ENCODE measurements at regions not wholly inside any gene's neighbourhood (a gene's known extent, or its start where the extent isn't known, plus 50 kb on each side); places are given as distances from the start of the nearest gene placed in this dataset.
"Not testable (repeated sequence)": the region's sequence is repeated elsewhere in the genome, so short reads cannot be mapped to it uniquely, and the experiment has no call there.

DNA sequence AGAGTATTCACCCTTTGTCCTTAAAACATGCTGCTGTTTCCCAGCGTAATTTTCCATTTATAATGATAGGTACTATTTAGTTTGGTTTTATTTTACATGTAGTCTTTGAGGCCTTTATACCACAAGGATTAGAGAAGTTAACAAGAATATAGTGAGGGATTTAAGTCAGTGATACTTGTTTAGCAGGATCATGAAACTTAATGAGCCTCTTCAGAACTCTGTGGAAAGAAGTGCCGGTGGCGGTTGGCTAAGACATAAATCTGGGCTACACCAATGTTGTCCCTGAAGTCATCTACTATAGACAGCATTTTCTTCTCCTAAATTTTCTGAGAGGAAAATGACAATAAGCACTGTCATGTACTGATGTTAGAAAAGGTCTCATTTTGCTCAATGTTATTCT is 1226.0 kb upstream of the SEL1L start:
- DNase-seq = no peak

DNA sequence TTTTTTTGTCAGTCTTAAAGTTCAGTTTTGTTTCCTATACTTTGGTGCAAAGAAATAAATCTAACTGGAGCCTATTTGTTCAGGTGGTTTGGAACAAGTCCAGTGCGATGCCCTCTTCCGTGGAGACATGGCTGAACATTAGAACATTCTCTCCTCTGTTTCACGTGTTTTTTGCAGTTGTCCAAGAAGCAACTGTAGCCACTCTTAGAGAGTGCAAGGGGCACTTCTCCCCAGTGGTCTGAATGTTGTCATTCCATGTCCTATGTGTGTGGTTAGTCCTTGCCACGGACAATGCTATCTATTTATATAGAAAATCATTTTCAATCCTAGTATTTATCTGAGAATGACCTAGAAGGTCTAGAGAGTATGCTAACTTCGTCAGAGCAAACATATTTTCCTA is 1232.5 kb upstream of the SEL1L start:
- DNase-seq = no peak

- DNase-seq = no peak
These were observed 1233.3 kb upstream of the SEL1L start for GRCh38 chr14:82766996-82767395.

- no peak for DNase-seq
These were observed 1243.3 kb upstream of the SEL1L start for GRCh38 chr14:82776958-82777357.

- DNase-seq = no peak
These were observed 1244.4 kb upstream of the SEL1L start for GRCh38 chr14:82778008-82778590.

- no peak for DNase-seq
These were observed 1244.9 kb upstream of the SEL1L start for GRCh38 chr14:82778601-82779000.

DNA sequence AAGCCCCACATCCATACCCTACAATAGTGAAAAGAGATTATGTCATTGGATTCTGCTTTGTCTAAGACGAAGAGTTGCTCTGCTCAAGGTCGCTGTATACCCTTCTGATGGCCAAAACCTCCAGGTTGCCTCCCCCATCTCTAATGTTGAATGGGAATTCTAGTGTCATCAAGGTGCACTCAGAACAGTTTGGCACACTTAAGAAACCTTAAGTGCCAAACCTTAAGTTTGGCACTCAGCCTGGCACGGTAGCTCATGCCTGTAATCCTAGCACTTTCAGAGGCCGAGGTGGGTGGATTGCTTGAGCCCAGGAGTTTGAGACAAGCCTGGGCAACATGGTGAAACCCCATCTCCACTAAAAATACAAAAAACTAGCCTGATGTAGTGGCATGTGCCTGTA is 1245.6 kb upstream of the SEL1L start:
- DNase-seq = no peak

DNA sequence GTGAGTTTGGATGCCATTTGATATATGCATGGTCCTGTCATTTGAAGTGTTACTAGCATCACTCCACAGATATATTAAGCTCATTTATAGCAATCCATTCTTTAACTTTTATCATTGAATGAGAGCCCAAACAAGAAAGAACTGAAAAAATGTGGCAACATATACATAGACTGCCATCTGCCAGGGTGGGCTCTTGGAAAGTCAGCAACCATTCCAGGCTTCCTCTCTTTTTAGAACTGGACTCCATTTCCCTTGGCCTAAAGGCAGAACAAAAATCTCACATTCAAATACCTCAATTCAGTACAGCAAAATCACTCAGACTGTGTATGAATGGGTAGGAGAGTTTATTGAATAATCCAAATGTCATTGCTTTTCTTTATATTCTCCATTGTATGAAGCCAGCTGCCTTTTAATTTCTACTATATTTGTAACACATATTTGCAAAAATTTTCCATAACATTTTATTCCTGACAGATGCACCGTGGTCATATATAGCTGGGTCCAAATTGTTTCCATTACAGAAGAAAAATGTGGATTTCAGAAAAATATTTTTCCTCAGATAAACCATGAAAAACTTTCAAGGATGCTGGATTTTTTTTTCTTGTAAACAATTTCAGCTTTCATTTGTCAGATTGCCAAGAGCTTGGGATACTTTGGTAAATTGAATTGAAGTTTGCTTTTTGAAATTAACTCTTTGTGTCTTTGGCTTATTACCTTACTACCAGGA is 1252.3 kb upstream of the SEL1L start:
- no peak for DNase-seq

GRCh38 chr14:82786483-82786880 is 1252.8 kb upstream of the SEL1L start:
- no peak for DNase-seq

DNA sequence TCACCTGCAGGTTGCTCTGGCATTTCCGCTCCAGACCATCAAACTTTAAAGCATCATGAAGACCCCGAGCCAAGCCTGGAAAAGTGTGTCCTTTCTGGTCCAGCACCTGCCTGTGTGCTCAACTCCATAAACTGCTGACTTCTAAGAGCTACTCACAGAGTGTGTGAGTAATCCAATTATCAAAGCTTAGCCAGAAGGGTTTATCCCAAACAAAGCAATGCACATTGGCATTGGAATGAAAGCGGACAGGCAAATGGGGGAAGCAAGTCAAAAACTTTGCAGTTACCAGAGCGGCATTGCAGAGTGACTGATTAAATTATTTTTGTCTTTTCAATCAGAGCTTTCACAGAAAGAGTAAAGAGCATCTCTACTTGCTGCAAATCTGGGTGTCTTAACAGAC is 1262.4 kb upstream of the SEL1L start:
- DNase-seq = no peak

DNA sequence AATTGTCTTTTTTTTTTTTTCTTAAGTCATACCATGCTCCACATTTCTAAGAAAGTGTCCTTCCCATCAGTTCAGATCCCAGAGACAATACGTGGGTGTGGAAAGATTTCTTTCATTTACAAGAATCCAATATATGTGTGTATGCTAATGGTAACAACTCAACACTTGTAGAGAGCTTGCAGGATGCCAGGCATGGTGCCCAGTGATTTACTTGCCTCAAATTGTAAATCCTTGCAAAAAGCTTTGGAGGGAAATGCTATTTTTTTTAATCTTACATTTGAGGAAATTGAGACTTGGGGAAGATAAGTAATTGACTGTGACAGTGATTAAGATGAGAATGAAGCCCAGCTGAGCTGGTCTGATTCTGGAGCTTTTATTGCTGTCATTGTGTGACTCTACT is 1264.6 kb upstream of the SEL1L start:
- no peak for DNase-seq

DNA sequence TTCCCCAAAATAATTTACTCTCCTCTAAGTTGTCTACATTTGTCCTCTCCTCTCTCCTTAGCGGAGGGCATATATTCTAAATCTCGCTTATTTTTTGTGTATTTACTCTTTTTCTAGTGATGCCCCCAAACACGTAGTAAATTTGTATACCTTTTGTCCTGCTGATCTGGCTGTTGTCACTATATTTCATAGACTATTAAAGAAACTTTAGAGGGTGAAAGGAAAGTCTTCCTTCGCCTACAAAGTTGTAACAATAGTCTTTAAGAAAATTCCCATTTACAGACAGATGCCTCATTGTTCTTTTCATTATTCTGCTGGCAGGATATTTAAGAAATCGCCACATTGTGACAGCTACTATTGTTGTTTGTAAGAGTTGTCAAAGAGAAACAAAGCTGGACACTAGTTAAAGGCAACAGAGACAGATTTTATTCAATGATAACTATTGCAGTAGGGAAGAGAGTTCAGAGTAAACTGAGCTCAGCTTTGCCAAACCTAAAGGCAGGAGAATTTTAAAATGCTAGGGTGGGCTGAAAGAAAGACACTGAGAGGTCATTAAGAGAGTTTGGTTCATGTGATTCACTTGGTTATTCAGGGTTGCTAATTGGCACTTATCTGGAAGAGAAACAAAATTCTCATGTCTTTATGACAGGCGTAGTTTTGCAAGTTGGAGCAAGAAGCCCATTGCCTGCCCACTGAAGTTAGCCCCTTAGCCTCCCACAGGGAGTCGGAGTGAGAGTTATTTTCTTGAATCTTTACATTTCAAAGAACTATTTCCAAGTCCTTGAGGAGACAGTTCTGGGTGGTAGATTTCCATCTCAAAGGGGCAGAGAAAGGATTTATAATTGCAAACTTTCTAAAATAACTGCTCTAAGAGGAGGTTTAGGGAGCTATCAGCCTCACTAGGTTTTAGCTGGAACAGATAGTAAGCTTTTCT is 1272.5 kb upstream of the SEL1L start:
- no peak for DNase-seq

GRCh38 chr14:82811246-82811645 is 1277.6 kb upstream of the SEL1L start:
- no peak for DNase-seq

DNA sequence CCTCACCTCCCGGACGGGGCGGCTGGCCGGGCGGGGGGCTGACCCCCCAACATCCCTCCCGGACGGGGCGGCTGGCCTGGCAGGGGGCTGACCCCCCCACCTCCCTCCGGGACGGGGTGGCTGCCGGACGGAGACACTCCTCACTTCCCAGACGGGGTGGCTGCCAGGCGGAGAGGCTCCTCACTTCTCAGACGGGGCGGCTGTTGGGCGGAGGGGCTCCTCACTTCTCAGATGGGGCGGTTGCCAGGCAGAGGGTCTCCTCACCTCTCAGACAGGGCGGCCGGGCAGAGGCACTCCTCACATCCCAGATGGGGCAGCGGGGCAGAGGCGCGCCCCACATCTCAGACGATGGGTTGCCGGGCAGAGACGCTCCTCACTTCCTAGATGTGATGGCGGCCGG is 1280.7 kb upstream of the SEL1L start:
- not testable (repeated sequence) for DNase-seq

DNA sequence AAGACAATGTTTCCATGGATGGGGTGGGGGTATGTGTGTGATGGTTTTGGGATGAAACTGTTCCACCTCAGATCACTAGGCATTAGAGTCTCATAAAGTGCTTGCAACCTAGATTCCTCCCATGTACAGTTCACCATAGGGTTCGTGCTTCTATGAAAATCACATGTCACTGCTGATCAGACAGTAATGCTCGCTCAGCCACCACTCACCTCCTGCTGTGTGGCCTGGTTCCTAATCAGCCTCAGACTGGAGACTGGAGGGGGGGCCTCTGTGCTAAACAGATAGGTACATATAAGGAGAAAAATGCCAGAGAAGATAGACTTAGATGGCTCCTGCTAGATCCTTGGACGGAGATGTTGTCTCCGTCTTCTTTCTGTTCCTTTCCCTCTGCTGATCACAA is 1296.9 kb upstream of the SEL1L start:
- DNase-seq = no peak

GRCh38 chr14:82836256-82836950 is 1302.8 kb upstream of the SEL1L start:
- no peak for DNase-seq

DNA sequence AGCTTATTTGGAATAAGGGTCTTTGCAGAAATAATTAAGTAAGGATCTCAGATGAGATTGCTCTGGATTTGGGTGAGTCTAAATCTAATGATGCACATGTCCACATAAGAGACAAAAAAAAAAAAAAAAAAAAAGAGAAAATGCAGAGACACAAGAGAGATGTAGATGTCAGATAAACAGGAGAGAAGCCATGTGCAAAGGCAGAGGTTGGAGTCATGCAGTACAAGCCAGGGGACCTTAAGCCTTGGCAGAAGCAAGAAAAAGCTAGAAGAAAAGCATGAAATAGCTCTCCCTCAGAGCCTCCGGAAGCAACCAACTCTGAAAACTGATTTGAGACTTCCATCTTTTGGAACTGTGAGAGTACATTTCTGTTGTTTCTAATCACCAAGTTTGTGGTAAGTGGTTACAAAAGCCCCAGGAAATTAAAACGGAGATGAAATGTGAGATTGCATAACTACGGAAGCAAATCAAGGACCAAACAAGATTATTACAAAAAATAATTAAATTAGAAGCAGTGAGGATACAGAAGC is 1304.0 kb upstream of the SEL1L start:
- DNase-seq = no peak

GRCh38 chr14:82850576-82850975 is 1316.9 kb upstream of the SEL1L start:
- no peak for DNase-seq

- DNase-seq = no peak
These were observed 1320.5 kb upstream of the SEL1L start for GRCh38 chr14:82854131-82854530.

GRCh38 chr14:82854901-82855300 is 1321.2 kb upstream of the SEL1L start:
- DNase-seq = no peak

DNA sequence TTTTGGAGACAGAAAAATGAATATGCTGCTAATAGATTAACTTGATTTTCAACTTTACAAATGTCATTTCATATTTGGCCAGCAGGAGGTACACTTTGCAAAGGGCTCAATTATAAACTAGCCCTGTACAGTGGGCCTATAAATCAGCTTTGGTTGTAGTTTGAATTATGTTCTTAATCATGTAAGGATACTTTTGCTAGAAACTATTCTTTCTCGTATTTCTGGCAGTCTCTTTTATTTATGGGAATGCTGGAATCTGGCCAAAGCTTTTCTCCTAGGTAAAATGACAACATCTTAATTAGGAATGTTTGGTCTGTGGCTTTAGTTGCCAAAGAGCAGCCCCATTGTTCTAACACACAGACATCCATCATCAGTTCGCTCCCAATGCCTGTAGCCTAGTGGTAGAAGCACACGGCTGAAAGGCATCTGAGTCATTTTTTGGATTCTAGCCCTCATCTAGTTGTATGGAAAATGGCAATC is 1322.3 kb upstream of the SEL1L start:
- peak; percentile 66 for DNase-seq

DNA sequence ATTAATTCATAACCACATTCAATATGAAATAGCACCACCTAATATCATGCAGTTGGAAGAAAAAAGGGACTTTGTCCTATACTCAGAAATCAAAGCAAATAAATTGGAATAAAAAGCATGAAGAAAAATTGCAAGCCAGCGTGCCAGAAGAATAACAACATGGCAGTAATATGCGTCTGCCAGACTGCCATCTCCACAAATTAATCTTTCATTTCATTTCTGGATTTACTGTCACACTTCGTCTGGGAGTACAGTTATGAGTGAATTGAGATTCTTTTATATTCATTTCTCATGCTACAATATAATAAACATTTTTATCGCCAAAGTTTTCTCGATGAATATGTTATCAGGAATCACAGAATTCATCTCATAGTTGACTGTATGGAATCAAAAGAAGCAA is 1327.7 kb upstream of the SEL1L start:
- no peak for DNase-seq

- DNase-seq = no peak
These were observed 1338.8 kb upstream of the SEL1L start for GRCh38 chr14:82872494-82872893.
